Kidney glomerular epithelial cell (primary cell): ENCODE measurements at regions not wholly inside any gene's neighbourhood (a gene's known extent, or its start where the extent isn't known, plus 50 kb on each side); places are given as distances from the start of the nearest gene placed in this dataset.

Source experiments
- DNase-seq: peaks from one replicate; lab custom pipeline; 2025; lab: John Stamatoyannopoulos, UW

- DNase-seq: no peak
These were observed 160.0 kb downstream of the SMIM20 start for GRCh38 chr4:26073886-26074560.

- no peak for DNase-seq
These were observed 160.9 kb downstream of the SMIM20 start for GRCh38 chr4:26074712-26075430.

- DNase-seq: no peak
These were observed 161.6 kb downstream of the SMIM20 start for GRCh38 chr4:26075583-26075982.

- DNase-seq: no peak
These were observed 162.1 kb downstream of the SMIM20 start for GRCh38 chr4:26076000-26076587.

GRCh38 chr4:26076896-26077295 is 162.9 kb downstream of the SMIM20 start:
- DNase-seq: no peak

- no peak for DNase-seq
These were observed 163.7 kb downstream of the SMIM20 start for GRCh38 chr4:26077756-26078155.

- DNase-seq: no peak
These were observed 167.0 kb downstream of the SMIM20 start for GRCh38 chr4:26080870-26081628.

- peak; percentile 59 for DNase-seq
These were observed 167.9 kb downstream of the SMIM20 start for GRCh38 chr4:26081795-26082498.

GRCh38 chr4:26082565-26082964 is 168.5 kb downstream of the SMIM20 start:
- no peak for DNase-seq

GRCh38 chr4:26083987-26084386 is 170.0 kb downstream of the SMIM20 start:
- DNase-seq: peak; percentile 86

GRCh38 chr4:26084414-26084813 is 170.4 kb downstream of the SMIM20 start:
- DNase-seq: no peak

- no peak for DNase-seq
These were observed 171.5 kb downstream of the SMIM20 start for GRCh38 chr4:26085551-26085950.

GRCh38 chr4:26086621-26087441 is 172.8 kb downstream of the SMIM20 start:
- DNase-seq: no peak

GRCh38 chr4:26088433-26088928 is 174.5 kb downstream of the SMIM20 start:
- DNase-seq: no peak

- DNase-seq: no peak
These were observed 179.5 kb downstream of the SMIM20 start for GRCh38 chr4:26093551-26093950.

GRCh38 chr4:26094076-26094475 is 180.1 kb downstream of the SMIM20 start:
- DNase-seq: no peak

GRCh38 chr4:26094911-26095310 is 180.9 kb downstream of the SMIM20 start:
- DNase-seq: no peak

- DNase-seq: no peak
These were observed 185.9 kb downstream of the SMIM20 start for GRCh38 chr4:26099967-26100366.

GRCh38 chr4:26101011-26101410 is 187.0 kb downstream of the SMIM20 start:
- DNase-seq: no peak

- DNase-seq: no peak
These were observed 190.2 kb downstream of the SMIM20 start for GRCh38 chr4:26104056-26104685.
